ENCODE measurements at regions not wholly inside any gene's neighbourhood (a gene's known extent, or its start where the extent isn't known, plus 50 kb on each side); places are given as distances from the start of the nearest gene placed in this dataset.
A peak's percentile ranks its signal among the peaks of the same experiment; 100 is the strongest.

GRCh38 chr9:135271425-135271824 lies 184.0 kb downstream of the OLFM1 start:
- no peak for ATAC-seq
- no peak for DNase-seq
- H3K27ac ChIP-seq: no peak overlapping the region
- H3K9me3 ChIP-seq: no peaks in the 10 kb centered on the region
- H3K27me3 ChIP-seq: peaks cover 0 to 70% (median 30%) of the 10 kb centered on the region in 7 donors
- intact Hi-C loops (cut with DNase I): loop anchor here in 1 of 10 donors (1.0 kb wide), 1 partner anchor 41 kb away; no protein-coding TSS in a partner anchor
- no peak overlapping the region for H3K4me3 ChIP-seq
- H3K36me3 ChIP-seq: no peaks in the 10 kb centered on the region
- H3K4me1 ChIP-seq: no peaks in the 10 kb centered on the region
- 86 to 87% methylated on average over 19 of the region's 19 CpGs for WGBS, 2 donors
- TF ChIP-seq CTCF (IDR thresholded peaks at IDR 0.05): no peak

- TF ChIP-seq CTCF (IDR thresholded peaks at IDR 0.05): no peak
- H3K27ac ChIP-seq: no peak overlapping the region
- no peaks in the 10 kb centered on the region for H3K9me3 ChIP-seq
- intact Hi-C loops (cut with DNase I): no loop called here
- no peaks in the 10 kb centered on the region for H3K4me1 ChIP-seq
- 68 to 74% methylated on average over 10 of the region's 10 CpGs for WGBS, 2 donors
- H3K36me3 ChIP-seq: no peaks in the 10 kb centered on the region
- DNase-seq (no peak), ATAC-seq (no peak)
- H3K27me3 ChIP-seq: peaks cover 0 to 64% (median 24%) of the 10 kb centered on the region in 7 donors
- H3K4me3 ChIP-seq: no peak overlapping the region
Observed at GRCh38 chr9:135272608-135273007, 185.1 kb downstream of the OLFM1 start.

GRCh38 chr9:135273008-135273407 lies 185.5 kb downstream of the OLFM1 start:
- WGBS, 2 donors: 42 to 51% methylated on average over 7 of the region's 7 CpGs
- ATAC-seq: no peak
- Histone ChIP-seq H3K27me3 (peaks cover 0 to 63% (median 28%) of the 10 kb centered on the region in 7 donors), H3K4me1 (no peaks in the 10 kb centered on the region), H3K4me3 (no peak overlapping the region), H3K27ac (no peak overlapping the region), H3K36me3 (no peaks in the 10 kb centered on the region), H3K9me3 (no peaks in the 10 kb centered on the region)
- DNase-seq: no peak
- TF ChIP-seq CTCF (IDR thresholded peaks at IDR 0.05): no peak
- intact Hi-C loops (cut with DNase I): no loop called here

- no peaks in the 10 kb centered on the region for H3K9me3 ChIP-seq
- ATAC-seq: peak in 1 of 8 donors; percentile 7
- no peaks in the 10 kb centered on the region for H3K36me3 ChIP-seq
- no peaks in the 10 kb centered on the region for H3K4me1 ChIP-seq
- no peak overlapping the region for H3K27ac ChIP-seq
- H3K4me3 ChIP-seq: no peak overlapping the region
- H3K27me3 ChIP-seq: peaks cover 0 to 67% (median 34%) of the 10 kb centered on the region in 7 donors
- intact Hi-C loops (cut with DNase I): no loop called here
- TF ChIP-seq CTCF (IDR thresholded peaks at IDR 0.05): no peak
- 66 to 74% methylated on average over 7 of the region's 7 CpGs for WGBS, 2 donors
- DNase-seq: no peak
Observed at GRCh38 chr9:135275163-135275562, 187.7 kb downstream of the OLFM1 start.

Data from heart right ventricle (tissue), 16 donors.